Naive thymus-derived CD8-positive, alpha-beta T cell (primary cell): ENCODE measurements at regions not wholly inside any gene's neighbourhood (a gene's known extent, or its start where the extent isn't known, plus 50 kb on each side); places are given as distances from the start of the nearest gene placed in this dataset.

Source experiments
- ATAC-seq, 2 donors: fragments of 150-1000 bp; cut with Tn5 transposase in 1 of 2; sonication (Bioruptor Pico), chemical (Tn5 transposase) in 1 of 2; 1 replicate in 1 of 2; 2 replicates in 1 of 2; pipeline ENCODE4 v1.10.0; 2021; ENCODE audit warnings: mild to moderate bottlenecking in 2 of 2, moderate library complexity in 2 of 2
- POLR2A ChIA-PET: fragments of 350-600 bp; sonication (Branson Sonifier 250); formaldehyde crosslinking; loops from one replicate; lab custom pipeline; 2021; ENCODE audit warnings: antibody characterized with exemption; lab: Charles Lee
- DNase-seq, 10 donors: peaks; one replicate each; pipeline versions ENCODE4 v3.0.0 to v3.0.0-alpha.2; 2020 to 2022
- H3K27ac Mint-ChIP-seq, 10 donors: one replicate each; pipeline ENCODE4 v1.8.0; 2020 to 2022; ENCODE audit warnings: mild to moderate bottlenecking in 10 of 10, mixed read lengths in 10 of 10, moderate library complexity in 4 of 10, inconsistent platforms in 1 of 10
- H3K27me3 Mint-ChIP-seq, 5 donors: one replicate each; pipeline ENCODE4 v1.8.0; 2021 to 2022; ENCODE audit warnings: mixed read lengths in 5 of 5
- H3K36me3 Mint-ChIP-seq, 3 donors: one replicate each; pipeline ENCODE4 v1.8.0; 2020 to 2022; ENCODE audit warnings: mixed read lengths in 3 of 3, mild to moderate bottlenecking in 2 of 3, inconsistent platforms in 1 of 3
- H3K4me1 Mint-ChIP-seq, 4 donors: one replicate each; pipeline ENCODE4 v1.8.0; 2021 to 2022; ENCODE audit warnings: mixed read lengths in 4 of 4
- H3K4me3 Mint-ChIP-seq, 10 donors: one replicate each; pipeline ENCODE4 v1.8.0; 2020 to 2022; ENCODE audit warnings: mild to moderate bottlenecking in 10 of 10, mixed read lengths in 10 of 10, moderate library complexity in 6 of 10, inconsistent platforms in 1 of 10
- H3K9me3 Mint-ChIP-seq, 9 donors: one replicate each; pipeline ENCODE4 v1.8.0; 2020 to 2022; ENCODE audit warnings: mixed read lengths in 9 of 9, mild to moderate bottlenecking in 3 of 9, inconsistent platforms in 1 of 9, moderate library complexity in 1 of 9

- ATAC-seq (no peak), DNase-seq (no peak)
- Mint-ChIP-seq H3K9me3 (peaks cover 0 to 3% (median 0%) of the 10 kb centered on the region in 9 donors), H3K27ac (no peak overlapping the region), H3K27me3 (peaks cover 0 to 1% (median 0%) of the 10 kb centered on the region in 5 donors), H3K4me3 (no peak overlapping the region), H3K36me3 (peaks cover 0 to 4% (median 3%) of the 10 kb centered on the region in 3 donors), H3K4me1 (peaks cover 0 to 11% (median under 1%) of the 10 kb centered on the region in 4 donors)
- POLR2A ChIA-PET = no interaction called here
These were observed 61.6 kb downstream of the CCR1 start for GRCh38 chr3:46146548-46146947.

- Mint-ChIP-seq H3K27me3 (peaks cover 0 to 1% (median 0%) of the 10 kb centered on the region in 5 donors), H3K27ac (no peak overlapping the region), H3K4me1 (peaks cover 0 to 11% (median under 1%) of the 10 kb centered on the region in 4 donors), H3K9me3 (peaks cover 0 to 3% (median 0%) of the 10 kb centered on the region in 9 donors), H3K36me3 (peaks cover 0 to 9% (median 4%) of the 10 kb centered on the region in 3 donors), H3K4me3 (no peak overlapping the region)
- POLR2A ChIA-PET = no interaction called here
- DNase-seq = no peak
- no peak for ATAC-seq
These were observed 62.1 kb downstream of the CCR1 start for GRCh38 chr3:46146021-46146420.

- Mint-ChIP-seq H3K4me1 (peaks cover 0 to 11% (median under 1%) of the 10 kb centered on the region in 4 donors), H3K27me3 (peaks cover 0 to 1% (median 0%) of the 10 kb centered on the region in 5 donors), H3K4me3 (no peak overlapping the region), H3K27ac (no peak overlapping the region), H3K9me3 (peaks cover 0 to 3% (median 0%) of the 10 kb centered on the region in 9 donors), H3K36me3 (peaks cover 0 to 11% (median 4%) of the 10 kb centered on the region in 3 donors)
- no peak for DNase-seq
- POLR2A ChIA-PET = no interaction called here
- no peak for ATAC-seq
These were observed 63.0 kb downstream of the CCR1 start for GRCh38 chr3:46145147-46145546.

- ATAC-seq = no peak
- no peak for DNase-seq
- H3K36me3 Mint-ChIP-seq = peaks cover 0 to 11% (median 4%) of the 10 kb centered on the region in 3 donors
- POLR2A ChIA-PET = no interaction called here
- H3K27ac Mint-ChIP-seq = no peak overlapping the region
- H3K27me3 Mint-ChIP-seq = peaks cover 0 to 1% (median 0%) of the 10 kb centered on the region in 5 donors
- peaks cover 0 to 11% (median under 1%) of the 10 kb centered on the region in 4 donors for H3K4me1 Mint-ChIP-seq
- H3K9me3 Mint-ChIP-seq = peaks cover 0 to 3% (median 0%) of the 10 kb centered on the region in 9 donors
- H3K4me3 Mint-ChIP-seq = no peak overlapping the region
These were observed 64.1 kb downstream of the CCR1 start for GRCh38 chr3:46143951-46144473.

GRCh38 chr3:46141813-46142212 is 66.3 kb downstream of the CCR1 start:
- POLR2A ChIA-PET = interaction anchor here (1.2 kb wide), 1 partner anchor 19 kb away, joined by 3 read pairs; no protein-coding TSS in a partner anchor
- peaks cover 0 to 2% (median 0%) of the 10 kb centered on the region in 9 donors for H3K9me3 Mint-ChIP-seq
- no peaks in the 10 kb centered on the region for H3K27me3 Mint-ChIP-seq
- H3K27ac Mint-ChIP-seq = no peak overlapping the region
- ATAC-seq (no peak), DNase-seq (no peak)
- peaks cover 0 to 11% (median 0%) of the 10 kb centered on the region in 3 donors for H3K36me3 Mint-ChIP-seq
- H3K4me3 Mint-ChIP-seq = no peak overlapping the region
- H3K4me1 Mint-ChIP-seq = peaks cover 0 to 9% (median under 1%) of the 10 kb centered on the region in 4 donors

DNA sequence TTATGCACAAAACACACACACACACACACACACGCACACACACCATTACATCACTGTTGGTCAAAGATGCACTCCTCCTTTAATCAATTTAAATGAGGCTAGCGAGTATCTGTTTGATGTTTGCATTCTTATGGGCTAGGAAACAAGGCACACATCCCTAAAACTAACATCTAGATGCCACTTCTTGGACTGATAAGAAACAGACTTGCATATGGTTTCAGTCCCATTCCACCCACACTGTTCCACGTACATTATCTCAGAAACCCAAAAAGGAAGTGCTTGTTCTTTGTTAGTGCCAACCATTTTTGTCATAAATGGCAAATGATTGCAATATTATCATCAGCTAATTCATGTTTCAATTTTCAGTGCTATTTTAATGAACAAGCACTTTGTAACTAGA is 69.5 kb downstream of the CCR1 start:
- DNase-seq (no peak), ATAC-seq (no peak)
- Mint-ChIP-seq H3K27me3 (no peaks in the 10 kb centered on the region), H3K4me1 (peaks cover 0 to 4% (median 0%) of the 10 kb centered on the region in 4 donors), H3K36me3 (peaks cover 0 to 11% (median 0%) of the 10 kb centered on the region in 3 donors), H3K4me3 (no peak overlapping the region), H3K9me3 (peaks cover 0 to 2% (median 0%) of the 10 kb centered on the region in 9 donors), H3K27ac (no peak overlapping the region)
- POLR2A ChIA-PET = no interaction called here

GRCh38 chr3:46135475-46135874 is 72.6 kb downstream of the CCR1 start:
- Mint-ChIP-seq H3K36me3 (no peaks in the 10 kb centered on the region), H3K27me3 (no peaks in the 10 kb centered on the region), H3K4me3 (no peak overlapping the region), H3K27ac (no peak overlapping the region), H3K9me3 (no peaks in the 10 kb centered on the region), H3K4me1 (peaks cover 0 to 2% (median 0%) of the 10 kb centered on the region in 4 donors)
- POLR2A ChIA-PET = no interaction called here
- DNase-seq (no peak), ATAC-seq (no peak)

DNA sequence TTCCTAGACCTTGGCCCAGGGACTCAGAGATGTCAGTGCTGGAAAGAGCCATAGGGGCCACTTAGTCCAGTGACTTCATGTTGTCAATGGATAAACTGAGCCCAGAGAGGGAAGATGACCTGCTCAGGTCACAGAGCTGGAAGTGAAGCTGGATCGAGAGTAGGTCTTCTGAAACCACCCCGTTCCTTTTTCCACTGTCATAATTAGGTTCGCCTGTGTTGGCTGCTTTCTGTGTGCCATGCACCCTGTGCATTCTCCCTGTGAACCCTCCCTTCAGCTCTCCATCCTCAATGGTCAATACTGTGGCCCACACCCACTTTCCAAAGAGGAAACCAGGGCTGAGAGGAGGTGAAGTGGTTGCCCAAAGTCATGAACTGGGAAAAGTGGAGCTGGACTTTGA is 74.8 kb downstream of the CCR1 start:
- H3K27ac Mint-ChIP-seq = no peak overlapping the region
- H3K9me3 Mint-ChIP-seq = no peaks in the 10 kb centered on the region
- DNase-seq (no peak), ATAC-seq (no peak)
- H3K36me3 Mint-ChIP-seq = no peaks in the 10 kb centered on the region
- POLR2A ChIA-PET = no interaction called here
- no peak overlapping the region for H3K4me3 Mint-ChIP-seq
- no peaks in the 10 kb centered on the region for H3K27me3 Mint-ChIP-seq
- H3K4me1 Mint-ChIP-seq = peaks cover 6 to 19% (median 11%) of the 10 kb centered on the region in 4 donors

- no peak for DNase-seq
- Mint-ChIP-seq H3K4me3 (no peak overlapping the region), H3K4me1 (peaks cover 6 to 19% (median 11%) of the 10 kb centered on the region in 4 donors), H3K27ac (no peak overlapping the region), H3K27me3 (no peaks in the 10 kb centered on the region), H3K36me3 (no peaks in the 10 kb centered on the region), H3K9me3 (no peaks in the 10 kb centered on the region)
- ATAC-seq = no peak
- POLR2A ChIA-PET = no interaction called here
These were observed 75.5 kb downstream of the CCR1 start for GRCh38 chr3:46132565-46132964.

- ATAC-seq (no peak), DNase-seq (no peak)
- Mint-ChIP-seq H3K36me3 (no peaks in the 10 kb centered on the region), H3K4me3 (no peak overlapping the region), H3K9me3 (no peaks in the 10 kb centered on the region), H3K4me1 (peaks cover 6 to 19% (median 11%) of the 10 kb centered on the region in 4 donors), H3K27me3 (no peaks in the 10 kb centered on the region), H3K27ac (no peak overlapping the region)
- POLR2A ChIA-PET = no interaction called here
These were observed 76.1 kb downstream of the CCR1 start for GRCh38 chr3:46131884-46132450.

GRCh38 chr3:46130631-46131310 is 77.3 kb downstream of the CCR1 start:
- H3K4me1 Mint-ChIP-seq = peaks cover 6 to 19% (median 11%) of the 10 kb centered on the region in 4 donors
- H3K36me3 Mint-ChIP-seq = no peaks in the 10 kb centered on the region
- no peak overlapping the region for H3K27ac Mint-ChIP-seq
- POLR2A ChIA-PET = no interaction called here
- no peaks in the 10 kb centered on the region for H3K9me3 Mint-ChIP-seq
- DNase-seq (no peak), ATAC-seq (no peak)
- H3K27me3 Mint-ChIP-seq = no peaks in the 10 kb centered on the region
- H3K4me3 Mint-ChIP-seq = no peak overlapping the region

DNA sequence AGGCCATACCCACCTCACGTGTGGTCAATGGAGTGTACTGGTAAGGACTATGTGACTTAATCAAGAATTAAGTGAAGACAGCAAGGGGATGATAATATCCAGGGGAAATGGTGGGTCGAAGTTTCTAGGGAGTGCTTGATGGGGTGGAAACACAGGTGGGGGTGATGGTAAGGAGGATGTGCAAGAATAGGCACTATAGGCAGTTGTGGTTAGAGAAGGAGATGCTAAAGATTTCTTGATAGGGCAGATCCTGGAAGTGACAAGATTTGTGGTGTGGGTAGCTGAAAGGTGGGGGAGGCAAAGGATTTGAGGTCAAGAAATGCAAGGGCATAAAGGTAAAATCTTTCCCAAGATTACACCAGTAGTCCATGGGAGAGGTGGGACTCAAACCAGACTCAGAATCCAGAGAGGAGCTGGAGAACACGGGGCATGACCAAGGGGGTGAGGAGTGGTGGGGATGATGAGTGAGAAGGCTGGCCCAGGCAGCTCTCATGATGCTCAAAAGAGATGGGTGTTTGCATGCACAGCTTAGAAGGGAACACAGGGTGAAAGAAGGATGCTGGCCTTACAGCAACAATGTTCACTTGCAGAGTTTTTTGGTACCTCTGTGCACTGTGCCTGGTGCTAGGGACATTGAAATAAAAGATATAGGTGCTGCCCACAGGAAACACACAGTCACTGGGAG is 78.4 kb downstream of the CCR1 start:
- POLR2A ChIA-PET = no interaction called here
- no peaks in the 10 kb centered on the region for H3K36me3 Mint-ChIP-seq
- H3K9me3 Mint-ChIP-seq = no peaks in the 10 kb centered on the region
- DNase-seq = no peak
- no peak for ATAC-seq
- peak overlapping the region in 2 of 10 donors; percentile 2 to 13 for H3K27ac Mint-ChIP-seq
- peak overlapping the region in 1 of 10 donors; percentile 6 for H3K4me3 Mint-ChIP-seq
- H3K4me1 Mint-ChIP-seq = peaks cover 6 to 19% (median 11%) of the 10 kb centered on the region in 4 donors
- H3K27me3 Mint-ChIP-seq = no peaks in the 10 kb centered on the region

DNA sequence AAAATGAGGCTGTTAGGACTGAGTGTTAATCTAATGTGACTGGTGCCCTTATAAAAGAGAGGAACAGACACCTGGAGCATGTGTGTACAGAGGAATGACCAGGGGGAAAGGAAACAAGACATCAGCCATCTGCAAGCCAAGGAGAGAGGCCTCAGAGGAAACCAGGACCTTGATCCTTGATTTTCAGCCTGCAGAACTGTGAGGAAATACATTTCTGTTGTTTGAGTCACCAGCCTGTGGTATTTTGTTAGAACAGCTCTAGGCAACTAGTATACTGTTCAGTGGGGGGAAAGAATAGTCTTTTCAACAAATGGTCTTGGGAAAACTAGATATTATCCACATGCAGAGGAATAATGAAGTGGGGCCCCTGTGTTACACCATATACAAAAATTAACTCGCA is 80.6 kb downstream of the CCR1 start:
- peaks cover 6 to 20% (median 11%) of the 10 kb centered on the region in 4 donors for H3K4me1 Mint-ChIP-seq
- no peaks in the 10 kb centered on the region for H3K36me3 Mint-ChIP-seq
- no peak overlapping the region for H3K4me3 Mint-ChIP-seq
- DNase-seq (no peak), ATAC-seq (no peak)
- no peak overlapping the region for H3K27ac Mint-ChIP-seq
- H3K9me3 Mint-ChIP-seq = no peaks in the 10 kb centered on the region
- POLR2A ChIA-PET = no interaction called here
- H3K27me3 Mint-ChIP-seq = peaks cover 0 to 1% (median 0%) of the 10 kb centered on the region in 5 donors
